Lower lobe of right lung (tissue), 2 donors: ENCODE measurements at regions not wholly inside any gene's neighbourhood (a gene's known extent, or its start where the extent isn't known, plus 50 kb on each side); places are given as distances from the start of the nearest gene placed in this dataset.

ENCODE experiments used
- ATAC-seq, 2 donors: fragments of 200-7000 bp; cut with Tn5 transposase; one replicate each; pipeline ENCODE4 v1.9.1; 2020 to 2022; ENCODE audit warnings: mild to moderate bottlenecking in 2 of 2, moderate library complexity in 2 of 2
- DNase-seq: peaks from one replicate; pipeline ENCODE4 v3.0.0-alpha.2; 2020
- H3K27ac ChIP-seq: fragments of 200-600 bp; one replicate; pipeline ENCODE4 v1.8.0; 2022
- H3K27me3 ChIP-seq: fragments of 200-600 bp; one replicate; pipeline ENCODE4 v1.8.0; 2022; ENCODE audit warnings: low read depth
- H3K36me3 ChIP-seq: fragments of 200-600 bp; one replicate; pipeline ENCODE4 v1.8.0; 2022; ENCODE audit warnings: mild to moderate bottlenecking
- H3K4me1 ChIP-seq: fragments of 200-600 bp; one replicate; pipeline ENCODE4 v1.8.0; 2022
- H3K4me3 ChIP-seq: fragments of 200-600 bp; one replicate; pipeline ENCODE4 v1.8.0; 2022; ENCODE audit warnings: mild to moderate bottlenecking
- H3K9me3 ChIP-seq: fragments of 200-600 bp; one replicate; pipeline ENCODE4 v1.8.0; 2022
- CTCF ChIP-seq: fragments of 200-600 bp; IDR thresholded peaks from one replicate; pipeline ENCODE4 v1.8.0; 2022; ENCODE audit warnings: antibody characterized with exemption, mild to moderate bottlenecking
- intact Hi-C: fragments of 100-400 bp; cut with DNase I; formaldehyde crosslinking; loops from one replicate; pipeline ENCODE4 v1.11.0; 2022
- donor health status: DM: no; HTN: yes; CAD: no; lungs with severe emphysema.

- no peak for ATAC-seq
Observed at GRCh38 chr9:136611606-136612005, 51.1 kb upstream of the EGFL7 start.

GRCh38 chr9:136611119-136611518 lies 51.6 kb upstream of the EGFL7 start:
- DNase-seq (no peak), ATAC-seq (no peak)
- peaks cover 39% of the 10 kb centered on the region for H3K4me1 ChIP-seq
- intact Hi-C loops = no loop called here
- H3K9me3 ChIP-seq = no peaks in the 10 kb centered on the region
- H3K4me3 ChIP-seq = no peak overlapping the region
- no peaks in the 10 kb centered on the region for H3K36me3 ChIP-seq
- H3K27me3 ChIP-seq = no peaks in the 10 kb centered on the region
- no peak for TF ChIP-seq CTCF
- H3K27ac ChIP-seq = no peak overlapping the region

More at GRCh38 chr9:136611606-136612005, 51.1 kb upstream of the EGFL7 start:
- Histone ChIP-seq H3K27ac (no peak overlapping the region), H3K4me1 (peaks cover 37% of the 10 kb centered on the region), H3K36me3 (no peaks in the 10 kb centered on the region), H3K9me3 (no peaks in the 10 kb centered on the region), H3K27me3 (no peaks in the 10 kb centered on the region), H3K4me3 (no peak overlapping the region)
- intact Hi-C loops = no loop called here
- no peak for DNase-seq
- no peak for TF ChIP-seq CTCF

GRCh38 chr9:136610426-136610825 lies 52.3 kb upstream of the EGFL7 start:
- Histone ChIP-seq H3K4me3 (no peak overlapping the region), H3K27me3 (no peaks in the 10 kb centered on the region), H3K4me1 (peaks cover 39% of the 10 kb centered on the region), H3K9me3 (no peaks in the 10 kb centered on the region), H3K36me3 (no peaks in the 10 kb centered on the region), H3K27ac (no peak overlapping the region)
- DNase-seq (no peak), ATAC-seq (no peak)
- intact Hi-C loops = no loop called here
- TF ChIP-seq CTCF = no peak

GRCh38 chr9:136609838-136610311 lies 52.8 kb upstream of the EGFL7 start:
- H3K27me3 ChIP-seq = peaks cover under 1% of the 10 kb centered on the region
- DNase-seq (no peak), ATAC-seq (no peak)
- H3K36me3 ChIP-seq = no peaks in the 10 kb centered on the region
- intact Hi-C loops = no loop called here
- no peak overlapping the region for H3K27ac ChIP-seq
- no peak for TF ChIP-seq CTCF
- no peak overlapping the region for H3K4me3 ChIP-seq
- H3K9me3 ChIP-seq = no peaks in the 10 kb centered on the region
- H3K4me1 ChIP-seq = peaks cover 37% of the 10 kb centered on the region

GRCh38 chr9:136609160-136609475 lies 53.6 kb upstream of the EGFL7 start:
- Histone ChIP-seq H3K4me1 (peaks cover 40% of the 10 kb centered on the region), H3K36me3 (no peaks in the 10 kb centered on the region), H3K4me3 (no peak overlapping the region), H3K9me3 (no peaks in the 10 kb centered on the region), H3K27ac (no peak overlapping the region), H3K27me3 (peaks cover 4% of the 10 kb centered on the region)
- DNase-seq (no peak), ATAC-seq (no peak)
- intact Hi-C loops = no loop called here
- no peak for TF ChIP-seq CTCF
